ENCODE measurements at regions not wholly inside any gene's neighbourhood (a gene's known extent, or its start where the extent isn't known, plus 50 kb on each side); places are given as distances from the start of the nearest gene placed in this dataset.

GRCh38 chr10:90437452-90437851, 420.4 kb downstream of the HTR7 start:
- TF ChIP-seq CTCF (IDR thresholded peaks at IDR 0.05), result no peak
- no peak for TF ChIP-seq TP53 (CRISPR knock-in tag; IDR thresholded peaks at IDR 0.05)
- no peak for TF ChIP-seq E2F4 (CRISPR knock-in tag; IDR thresholded peaks at IDR 0.05; ENCODE audit: borderline replicate concordance, low read depth)
- no peak for TF ChIP-seq GRHL2 (CRISPR knock-in tag; IDR thresholded peaks at IDR 0.05; ENCODE audit: insufficient replicate concordance, severe bottlenecking)
- TF ChIP-seq FOXK1 (CRISPR knock-in tag; IDR thresholded peaks at IDR 0.05), result no peak
- TF ChIP-seq CBFB (CRISPR knock-in tag; IDR thresholded peaks at IDR 0.05; ENCODE audit: low read depth), result no peak
- TF ChIP-seq SP1 (CRISPR knock-in tag; conservative IDR thresholded peaks at IDR 0.05), result no peak

Measured in WTC11 (cell line).